AG10803 (cell line): ENCODE measurements at regions not wholly inside any gene's neighbourhood (a gene's known extent, or its start where the extent isn't known, plus 50 kb on each side); places are given as distances from the start of the nearest gene placed in this dataset.

Experiments used
- DNase-seq: peaks from one replicate; pipeline ENCODE4 v3.0.0; 2010; ENCODE audit warnings: low read depth
- H3K4me3 ChIP-seq: 2 replicates; pipeline ENCODE4 v1.5.1; 2011; ENCODE audit warnings: mild to moderate bottlenecking, low read length, control low read depth
- CTCF ChIP-seq: conservative IDR thresholded peaks from 2 replicates; pipeline ENCODE4 v1.5.1; 2011; ENCODE audit warnings: mild to moderate bottlenecking, low read length, control low read depth, inconsistent platforms

- H3K4me3 ChIP-seq = no peak overlapping the region
- no peak for DNase-seq
- no peak for TF ChIP-seq CTCF
Observed at GRCh38 chr13:106072014-106072413, 463.4 kb downstream of the EFNB2 start.

- H3K4me3 ChIP-seq = no peak overlapping the region
- TF ChIP-seq CTCF = no peak
- peak; percentile 64 for DNase-seq
Observed at GRCh38 chr13:106063591-106064313, 471.7 kb downstream of the EFNB2 start.

- no peak overlapping the region for H3K4me3 ChIP-seq
- TF ChIP-seq CTCF = no peak
- no peak for DNase-seq
Observed at GRCh38 chr13:106061781-106062180, 473.7 kb downstream of the EFNB2 start.

- TF ChIP-seq CTCF = no peak
- no peak overlapping the region for H3K4me3 ChIP-seq
- no peak for DNase-seq
Observed at GRCh38 chr13:106056851-106057250, 478.6 kb downstream of the EFNB2 start.

- no peak for TF ChIP-seq CTCF
- peak; percentile 16 for DNase-seq
- no peak overlapping the region for H3K4me3 ChIP-seq
Observed at GRCh38 chr13:106052200-106052767, 483.2 kb downstream of the EFNB2 start.

GRCh38 chr13:106049171-106049570 is 486.3 kb downstream of the EFNB2 start:
- no peak for TF ChIP-seq CTCF
- no peak for DNase-seq
- H3K4me3 ChIP-seq = no peak overlapping the region

GRCh38 chr13:106048386-106048785 is 487.1 kb downstream of the EFNB2 start:
- no peak for DNase-seq
- H3K4me3 ChIP-seq = no peak overlapping the region
- no peak for TF ChIP-seq CTCF
